Suprapubic skin (tissue), 4 donors: ENCODE measurements at regions not wholly inside any gene's neighbourhood (a gene's known extent, or its start where the extent isn't known, plus 50 kb on each side); places are given as distances from the start of the nearest gene placed in this dataset.

Source experiments
- DNase-seq, 2 donors: peaks; one replicate each; pipeline ENCODE4 v3.0.0-alpha.2; 2019; ENCODE audit warnings: low spot score in 2 of 2
- H3K27ac ChIP-seq: fragments of 200-600 bp; sonication (generic); one replicate; pipeline ENCODE4 v1.5.1; 2019
- H3K27me3 ChIP-seq: fragments of 200-600 bp; sonication (generic); one replicate; pipeline ENCODE4 v1.5.1; 2019
- H3K36me3 ChIP-seq: fragments of 200-600 bp; sonication (generic); one replicate; pipeline ENCODE4 v1.5.1; 2019
- H3K4me1 ChIP-seq: fragments of 200-600 bp; sonication (generic); one replicate; pipeline ENCODE4 v1.5.1; 2019
- H3K4me3 ChIP-seq: fragments of 200-600 bp; sonication (generic); one replicate; pipeline ENCODE4 v1.5.1; 2019; ENCODE audit warnings: mild to moderate bottlenecking
- H3K9me3 ChIP-seq: fragments of 200-600 bp; sonication (generic); one replicate; pipeline ENCODE4 v1.5.1; 2019
- CTCF ChIP-seq, 2 donors: fragments of 200-600 bp in 1 of 2; fragments of 450-650 bp in 1 of 2; sonication (generic) in 1 of 2; IDR thresholded peaks; one replicate each; pipeline ENCODE4 v1.5.1; 2016 to 2019; ENCODE audit warnings: antibody characterized with exemption in 2 of 2, mild to moderate bottlenecking in 1 of 2, moderate library complexity in 1 of 2
- EP300 ChIP-seq: sonication (generic); formaldehyde crosslinking; IDR thresholded peaks from one replicate; pipeline ENCODE4 v1.6.1; 2017; ENCODE audit warnings: antibody characterized with exemption
- POLR2A ChIP-seq, 2 donors: fragments of 450-650 bp; IDR thresholded peaks; one replicate each; pipeline ENCODE4 v1.6.1; 2017; ENCODE audit warnings: antibody characterized with exemption in 2 of 2, mild to moderate bottlenecking in 2 of 2, moderate library complexity in 2 of 2
- POLR2AphosphoS5 ChIP-seq, 3 donors: sonication (generic); formaldehyde crosslinking; IDR thresholded peaks; one replicate each; pipeline ENCODE4 v1.6.1; 2017; ENCODE audit warnings: antibody characterized with exemption in 3 of 3
- WGBS: methylation state at CpG from one replicate; pipeline ENCODE4 v1.1.5; 2018; 5-methylcytosine and 5-hydroxymethylcytosine counted together

- WGBS = 89% methylated on average over 2 of the region's 2 CpGs
- Histone ChIP-seq H3K4me1 (no peaks in the 10 kb centered on the region), H3K27ac (no peak overlapping the region), H3K4me3 (no peak overlapping the region), H3K36me3 (no peaks in the 10 kb centered on the region), H3K9me3 (no peaks in the 10 kb centered on the region), H3K27me3 (no peaks in the 10 kb centered on the region)
- TF ChIP-seq CTCF (IDR thresholded peaks at IDR 0.05) (no peak), POLR2A (IDR thresholded peaks at IDR 0.05) (no peak), EP300 (no peak), POLR2AphosphoS5 (IDR thresholded peaks at IDR 0.05) (no peak)
- no peak for DNase-seq
These were observed 101.7 kb upstream of the CCDC54 start for GRCh38 chr3:107275511-107275910.

GRCh38 chr3:107283948-107284347 is 93.3 kb upstream of the CCDC54 start:
- H3K36me3 ChIP-seq = no peaks in the 10 kb centered on the region
- no peak overlapping the region for H3K27ac ChIP-seq
- no peaks in the 10 kb centered on the region for H3K27me3 ChIP-seq
- TF ChIP-seq POLR2A (IDR thresholded peaks at IDR 0.05) (no peak), CTCF (IDR thresholded peaks at IDR 0.05) (no peak), POLR2AphosphoS5 (IDR thresholded peaks at IDR 0.05) (no peak), EP300 (no peak)
- H3K4me1 ChIP-seq = no peaks in the 10 kb centered on the region
- no peak overlapping the region for H3K4me3 ChIP-seq
- 75% methylated on average over 3 of the region's 3 CpGs for WGBS
- DNase-seq = no peak
- no peaks in the 10 kb centered on the region for H3K9me3 ChIP-seq

GRCh38 chr3:107284612-107285011 is 92.6 kb upstream of the CCDC54 start:
- H3K9me3 ChIP-seq = no peaks in the 10 kb centered on the region
- TF ChIP-seq EP300 (no peak), CTCF (IDR thresholded peaks at IDR 0.05) (no peak), POLR2AphosphoS5 (IDR thresholded peaks at IDR 0.05) (no peak), POLR2A (IDR thresholded peaks at IDR 0.05) (no peak)
- no peak for DNase-seq
- no peaks in the 10 kb centered on the region for H3K4me1 ChIP-seq
- H3K4me3 ChIP-seq = no peak overlapping the region
- 75% methylated on average over 1 of the region's 1 CpG for WGBS
- no peaks in the 10 kb centered on the region for H3K36me3 ChIP-seq
- no peak overlapping the region for H3K27ac ChIP-seq
- H3K27me3 ChIP-seq = no peaks in the 10 kb centered on the region

- WGBS = 76% methylated on average over 2 of the region's 2 CpGs
These were observed 92.0 kb upstream of the CCDC54 start for GRCh38 chr3:107285197-107285596.

GRCh38 chr3:107289354-107289753 is 87.9 kb upstream of the CCDC54 start:
- Histone ChIP-seq H3K36me3 (no peaks in the 10 kb centered on the region), H3K27me3 (no peaks in the 10 kb centered on the region), H3K9me3 (no peaks in the 10 kb centered on the region), H3K27ac (no peak overlapping the region), H3K4me3 (no peak overlapping the region), H3K4me1 (no peaks in the 10 kb centered on the region)
- no peak for DNase-seq
- no peak for TF ChIP-seq EP300
- TF ChIP-seq POLR2AphosphoS5 (IDR thresholded peaks at IDR 0.05) = no peak
- no peak for TF ChIP-seq CTCF (IDR thresholded peaks at IDR 0.05)
- TF ChIP-seq POLR2A (IDR thresholded peaks at IDR 0.05) = no peak

More at GRCh38 chr3:107285197-107285596, 92.0 kb upstream of the CCDC54 start:
- Histone ChIP-seq H3K36me3 (no peaks in the 10 kb centered on the region), H3K27ac (no peak overlapping the region), H3K4me1 (no peaks in the 10 kb centered on the region), H3K27me3 (no peaks in the 10 kb centered on the region), H3K9me3 (no peaks in the 10 kb centered on the region), H3K4me3 (no peak overlapping the region)
- TF ChIP-seq EP300 (no peak), CTCF (IDR thresholded peaks at IDR 0.05) (no peak), POLR2AphosphoS5 (IDR thresholded peaks at IDR 0.05) (no peak), POLR2A (IDR thresholded peaks at IDR 0.05) (no peak)
- DNase-seq = no peak
